ENCODE measurements at regions not wholly inside any gene's neighbourhood (a gene's known extent, or its start where the extent isn't known, plus 50 kb on each side); places are given as distances from the start of the nearest gene placed in this dataset.

DNA sequence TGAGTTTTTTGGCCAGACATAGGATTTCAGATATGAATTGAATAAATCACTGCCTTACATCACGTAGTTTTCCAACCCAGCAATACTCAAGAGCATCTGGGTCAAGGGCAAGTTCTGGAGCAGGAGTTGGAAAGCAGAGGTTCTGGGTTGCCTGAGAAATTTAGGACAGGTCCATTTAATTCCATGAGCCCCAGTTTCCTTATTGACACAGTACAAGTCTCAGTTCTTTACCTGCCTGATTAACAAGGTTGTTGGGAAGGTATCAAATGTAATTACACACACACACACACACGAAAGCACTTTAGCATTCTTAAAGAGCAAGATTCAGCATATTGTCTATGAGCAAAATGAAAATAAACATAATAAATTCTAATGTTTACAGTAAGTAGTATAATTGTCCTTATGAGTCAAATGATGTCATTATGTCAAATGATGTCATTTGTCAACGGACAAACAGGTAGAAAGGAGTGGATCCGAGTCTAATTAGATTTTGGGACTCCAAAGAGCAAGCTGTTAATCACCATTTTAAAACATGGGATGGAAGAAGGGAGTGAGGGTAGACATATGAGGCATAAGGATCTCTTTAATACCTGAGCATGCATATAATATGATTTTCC is 268.4 kb upstream of the ARGLU1 start:
- no peak for DNase-seq

DNA sequence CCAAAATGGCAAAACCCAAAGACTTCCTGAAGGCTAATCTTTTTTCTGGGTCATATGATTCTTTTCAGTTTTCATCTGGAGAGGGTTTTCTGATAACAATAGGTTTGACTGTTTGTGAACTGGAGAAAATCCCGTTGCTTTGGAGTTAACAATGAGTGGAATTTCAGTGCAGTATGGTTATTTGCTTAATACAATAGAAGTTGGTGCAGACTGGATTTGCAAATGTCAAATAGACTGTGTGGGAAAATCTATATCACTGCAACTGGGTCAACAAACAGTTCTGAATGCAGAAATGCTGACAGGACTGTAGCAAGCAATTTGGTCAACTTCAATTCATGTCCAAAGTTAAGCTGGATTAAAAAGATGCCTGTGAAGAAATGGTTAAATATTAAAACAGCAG is 267.5 kb upstream of the ARGLU1 start:
- no peak for DNase-seq

DNA sequence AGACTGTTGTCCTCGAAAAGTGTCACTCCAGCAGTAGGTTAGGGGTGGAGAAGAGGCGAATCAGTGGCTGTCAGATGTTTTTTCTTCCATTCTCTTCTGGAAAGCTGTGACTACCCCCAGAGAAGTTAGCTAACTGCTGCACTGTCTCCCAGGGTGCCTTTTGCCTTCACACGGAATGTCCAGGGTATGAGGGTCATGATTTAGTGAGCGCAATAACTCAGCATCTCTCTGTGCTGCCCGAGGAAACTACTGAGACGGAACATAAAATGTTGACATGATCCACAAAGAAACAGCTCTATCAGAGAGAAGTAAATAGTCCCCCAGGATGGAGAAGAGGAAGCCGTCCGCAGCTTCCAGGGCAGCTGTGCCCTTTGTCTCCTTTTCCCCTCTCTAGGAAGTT is 254.0 kb upstream of the ARGLU1 start:
- no peak for DNase-seq

DNA sequence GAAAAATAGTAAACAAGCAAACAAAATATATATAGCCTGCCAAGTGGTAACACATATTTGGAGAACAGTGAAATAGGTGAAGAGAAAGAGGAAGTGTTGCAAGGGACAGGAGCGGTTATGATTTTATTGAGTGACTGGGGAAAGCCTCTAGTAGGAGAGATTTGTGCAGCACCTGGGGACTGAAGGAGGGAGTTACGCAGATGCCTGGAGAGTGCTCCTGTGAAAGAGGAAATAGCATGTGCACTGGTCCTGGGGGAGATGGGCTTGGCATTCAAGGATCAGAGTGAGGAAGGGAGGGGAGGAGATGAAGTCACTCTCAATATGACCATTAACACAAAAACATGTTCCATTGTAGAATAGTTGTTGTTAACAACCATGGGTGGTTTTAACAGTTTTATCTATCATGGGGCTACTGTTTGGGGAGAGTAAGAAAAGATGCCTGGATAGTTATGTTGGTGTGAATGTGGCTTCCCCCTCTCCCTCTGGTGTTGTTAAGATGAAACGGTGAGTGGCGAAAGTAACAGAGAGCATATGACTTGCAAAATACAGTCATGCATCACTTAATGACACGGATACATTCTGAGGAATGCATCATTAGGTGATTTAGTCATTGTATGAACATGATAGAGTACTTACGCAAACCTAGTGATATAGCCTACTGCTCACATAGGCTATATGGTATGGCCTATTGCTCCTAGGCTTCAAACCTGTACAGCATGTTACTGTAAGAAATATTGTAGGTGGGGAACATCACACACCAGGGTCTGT is 251.7 kb upstream of the ARGLU1 start:
- DNase-seq, result no peak

DNA sequence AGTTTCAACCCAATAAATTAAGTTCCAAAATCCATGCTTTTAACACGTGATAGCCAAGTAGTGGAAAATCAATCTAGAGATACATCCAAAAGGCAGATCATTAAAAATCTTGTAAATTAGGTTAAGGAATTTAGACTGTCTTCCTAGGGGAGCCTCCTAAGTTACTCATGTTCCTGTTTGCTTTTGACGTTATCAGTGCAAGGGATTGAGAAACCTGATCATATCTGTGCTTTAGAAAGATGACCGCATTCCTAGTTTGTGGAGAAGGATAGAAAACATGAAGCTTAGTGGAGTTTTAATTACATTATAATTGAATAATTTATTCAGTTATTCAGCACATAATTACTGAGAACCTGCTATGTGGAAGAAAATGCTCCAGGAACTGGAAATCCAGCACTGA is 251.0 kb upstream of the ARGLU1 start:
- DNase-seq, result no peak

DNA sequence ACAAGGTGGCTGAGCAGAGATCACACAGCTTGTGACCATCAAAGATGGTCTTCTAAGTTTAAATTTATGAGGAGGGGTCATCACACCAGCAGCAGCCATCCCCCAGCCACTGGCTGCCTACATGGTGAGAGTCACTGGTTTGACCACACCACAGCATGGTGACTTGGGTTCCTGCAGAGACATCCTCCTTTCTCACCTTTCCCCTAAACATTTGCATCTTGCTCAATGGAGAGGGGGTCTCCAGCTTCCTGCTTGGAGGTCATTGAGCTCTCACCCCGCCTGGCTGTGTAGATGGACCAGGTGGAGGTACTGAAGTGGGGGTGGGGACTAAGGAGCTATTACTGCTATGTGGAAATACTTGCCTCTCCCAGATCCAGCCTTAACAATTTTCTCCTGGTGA is 247.6 kb upstream of the ARGLU1 start:
- no peak for DNase-seq

DNA sequence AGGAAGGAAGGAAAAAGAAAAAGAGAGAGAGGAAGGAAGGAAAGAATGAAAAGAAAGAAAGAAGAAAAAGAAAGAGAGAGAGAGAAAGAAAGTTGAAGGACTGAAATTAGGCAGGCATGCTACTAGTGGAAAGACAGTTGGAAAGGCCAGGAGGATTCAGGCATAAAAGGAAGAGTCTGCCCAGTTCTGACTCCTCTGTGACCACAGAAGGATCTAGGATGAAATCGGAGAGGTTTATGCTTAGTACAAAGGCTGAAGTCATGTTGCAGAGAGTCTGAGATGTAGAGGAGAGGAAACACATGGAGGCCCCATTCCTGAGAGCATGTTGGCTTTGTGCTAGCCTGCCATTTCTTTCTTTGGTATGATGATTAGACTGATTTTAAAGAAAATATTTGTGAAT is 246.5 kb upstream of the ARGLU1 start:
- no peak for DNase-seq

DNA sequence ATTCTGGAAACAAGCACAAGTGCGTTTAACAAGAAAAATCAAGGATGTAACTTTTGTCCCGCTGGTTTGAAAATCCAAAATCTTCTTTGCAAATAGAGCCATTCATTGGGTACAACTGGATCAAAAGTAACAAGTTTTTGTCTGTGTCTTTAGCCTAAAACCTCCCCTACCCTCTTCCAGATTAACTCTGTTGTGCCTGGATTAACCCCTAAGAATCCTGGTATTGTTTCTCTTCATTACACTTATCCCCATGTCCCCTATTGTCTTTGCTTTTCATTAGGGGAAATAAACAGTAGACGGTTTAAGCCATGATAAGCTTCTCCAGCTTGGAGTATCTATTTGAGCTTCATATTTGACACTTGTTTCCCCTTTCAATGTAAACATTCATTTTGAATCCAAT is 242.1 kb upstream of the ARGLU1 start:
- DNase-seq, result no peak

DNA sequence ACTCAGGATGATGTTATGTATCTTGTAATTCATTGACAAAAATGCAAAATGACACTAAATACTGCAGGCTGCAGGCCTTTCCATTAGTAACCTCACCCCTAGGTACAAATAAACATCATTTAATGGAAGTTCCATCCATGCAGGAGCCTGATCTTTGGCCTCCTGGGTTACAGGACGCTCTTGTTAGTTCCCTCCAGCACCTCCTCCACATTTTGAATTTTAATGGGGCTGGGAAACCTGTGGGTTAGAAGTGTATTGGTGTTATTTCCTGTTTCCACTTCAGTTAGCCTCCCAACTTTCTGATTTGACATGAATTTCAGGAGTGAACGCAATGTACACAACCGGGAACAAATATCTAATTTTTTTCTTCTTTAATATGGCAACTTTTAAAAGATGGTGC is 237.1 kb upstream of the ARGLU1 start:
- DNase-seq, result no peak

DNA sequence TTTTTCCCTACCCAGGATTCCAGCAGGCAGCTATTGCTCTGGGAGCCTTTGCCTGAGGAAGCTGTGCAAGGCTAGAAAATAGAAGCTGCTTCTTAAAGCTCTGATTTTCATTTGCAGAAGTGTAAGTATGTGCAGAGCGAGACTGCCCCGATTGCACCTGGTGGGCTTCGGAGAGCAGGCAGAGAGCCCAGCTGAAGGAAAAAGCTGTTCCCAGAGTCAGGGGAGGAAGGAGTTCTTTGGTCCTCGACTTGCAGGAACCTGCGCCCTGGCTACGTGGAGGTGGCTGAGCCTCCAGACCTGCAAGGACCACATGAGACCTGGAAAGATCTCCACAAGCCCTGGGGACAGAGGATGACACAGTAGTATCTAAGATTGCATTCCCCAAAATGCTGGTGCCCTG is 235.0 kb upstream of the ARGLU1 start:
- no peak for DNase-seq

DNA sequence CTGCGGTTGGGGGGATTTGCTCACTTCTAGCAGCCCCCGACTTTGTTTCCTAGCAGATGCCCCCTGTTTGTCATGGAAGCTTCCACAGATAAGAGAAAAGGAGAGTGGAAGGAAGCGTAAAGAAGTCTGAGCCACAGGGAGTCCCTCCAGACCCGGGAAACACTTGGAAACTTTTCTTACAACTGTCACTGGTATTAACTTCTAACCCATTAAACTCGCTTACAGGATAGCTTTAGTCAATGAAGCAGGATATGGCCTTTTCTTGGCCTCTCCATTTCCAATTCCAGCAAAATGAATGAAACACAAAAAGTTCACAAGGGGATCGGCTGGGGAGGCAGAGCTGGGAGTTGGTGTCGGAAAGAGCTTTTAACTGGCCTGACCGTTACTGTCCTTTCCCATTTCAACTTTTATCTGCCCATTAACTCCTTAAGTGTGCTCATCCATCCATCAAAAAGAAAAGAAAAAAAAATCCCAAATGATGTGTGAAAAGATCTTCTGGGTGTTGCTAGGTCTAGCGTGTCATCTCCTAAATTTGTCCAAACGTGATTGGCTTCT is 231.9 kb upstream of the ARGLU1 start:
- no peak for DNase-seq

DNA sequence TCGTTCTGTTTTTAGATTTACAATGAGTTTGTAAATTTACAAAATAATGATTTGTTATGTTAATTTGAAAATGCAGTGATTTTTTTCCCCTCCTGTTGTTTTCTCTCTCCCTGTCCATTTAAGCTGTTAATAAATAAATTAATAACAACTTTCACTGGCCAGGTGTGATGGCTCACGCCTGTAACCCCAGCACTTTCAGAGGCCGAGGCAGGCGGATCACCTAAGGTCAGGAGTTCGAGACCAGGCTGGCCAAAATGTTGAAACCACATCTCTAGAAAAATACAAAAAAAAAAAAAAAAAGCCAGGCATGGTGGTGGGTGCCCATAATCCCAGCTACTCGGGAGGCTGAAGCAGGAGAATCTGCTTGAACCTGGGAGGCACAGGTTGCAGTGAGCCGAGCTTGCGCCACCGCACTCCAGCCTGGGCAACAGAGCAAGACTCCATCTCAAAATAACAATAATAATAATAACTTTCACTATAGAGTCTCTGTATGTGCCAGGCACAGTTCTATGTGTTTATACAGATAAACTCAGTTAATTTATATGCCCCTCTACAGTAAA is 229.2 kb upstream of the ARGLU1 start:
- no peak for DNase-seq

DNA sequence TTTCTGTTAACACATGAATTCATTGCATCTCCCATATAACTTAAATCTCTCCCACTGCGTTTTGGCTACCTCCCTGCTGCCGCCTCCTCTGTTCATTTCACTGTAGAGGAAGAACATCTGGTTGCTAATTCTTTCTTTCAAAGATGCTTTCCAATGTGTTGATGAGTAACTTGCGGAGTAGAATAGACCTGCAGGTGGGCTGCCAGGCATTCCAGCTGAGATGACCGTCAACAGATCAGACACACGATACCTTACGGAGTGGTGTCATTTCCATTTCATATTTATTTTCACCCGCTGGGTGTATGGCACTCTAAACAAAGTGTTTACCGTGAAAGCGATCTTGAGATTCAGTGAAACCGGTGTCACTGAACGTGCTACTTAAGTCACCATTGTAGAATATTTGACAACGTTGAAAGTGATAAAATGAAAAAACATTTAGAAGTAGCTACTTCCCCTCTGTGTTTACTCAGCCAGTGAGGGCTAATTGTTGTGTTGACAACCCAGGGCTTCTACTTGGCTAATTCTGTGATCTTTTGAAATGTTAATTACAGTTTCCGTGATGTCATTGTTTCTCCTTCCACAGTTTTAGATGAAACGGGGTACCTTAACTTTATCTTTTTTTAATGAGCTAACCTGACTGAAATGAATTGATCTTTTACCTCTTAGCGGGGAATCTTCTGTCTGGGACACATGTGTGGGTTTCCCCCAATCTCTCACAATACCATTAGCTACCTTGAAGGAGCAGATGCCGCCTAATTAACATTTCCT is 228.5 kb upstream of the ARGLU1 start:
- DNase-seq, result no peak

DNA sequence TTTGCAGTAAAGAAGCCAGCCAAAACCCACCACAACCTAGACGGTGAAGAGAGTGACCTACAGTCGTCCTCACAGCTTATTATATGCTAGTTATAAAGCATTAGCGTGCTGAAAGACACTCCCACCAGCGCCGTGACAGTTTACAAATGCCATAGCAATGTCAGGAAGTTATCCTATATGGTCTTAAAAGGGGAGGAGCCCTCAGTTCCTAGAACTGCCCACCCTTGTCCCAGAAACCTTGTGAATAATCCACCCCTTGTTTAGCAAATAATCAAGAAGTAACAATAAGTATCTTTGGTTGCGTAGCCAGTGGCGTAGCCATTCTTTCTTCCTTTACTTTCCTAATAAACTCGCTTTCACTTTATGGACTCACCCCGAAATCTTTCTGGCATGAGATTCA is 227.9 kb upstream of the ARGLU1 start:
- no peak for DNase-seq

DNA sequence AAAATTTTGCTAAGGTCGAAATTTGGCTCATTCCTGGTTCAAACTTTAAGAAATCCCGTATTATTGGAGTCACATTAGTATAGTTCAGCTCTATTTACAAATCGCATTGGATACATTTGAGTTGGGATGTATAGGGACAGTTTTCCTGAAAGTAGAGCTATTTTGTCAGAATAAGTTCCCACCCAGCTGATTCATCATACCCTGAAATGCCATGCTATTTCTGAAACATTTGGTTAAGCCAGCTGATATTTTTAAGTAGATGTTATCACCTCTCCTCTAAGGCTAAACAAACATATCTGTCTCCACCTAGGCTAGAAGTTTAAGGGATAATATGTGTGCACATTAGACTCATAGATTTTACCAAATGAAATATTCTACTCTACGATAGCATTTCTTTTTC is 226.2 kb upstream of the ARGLU1 start:
- DNase-seq, result no peak

DNA sequence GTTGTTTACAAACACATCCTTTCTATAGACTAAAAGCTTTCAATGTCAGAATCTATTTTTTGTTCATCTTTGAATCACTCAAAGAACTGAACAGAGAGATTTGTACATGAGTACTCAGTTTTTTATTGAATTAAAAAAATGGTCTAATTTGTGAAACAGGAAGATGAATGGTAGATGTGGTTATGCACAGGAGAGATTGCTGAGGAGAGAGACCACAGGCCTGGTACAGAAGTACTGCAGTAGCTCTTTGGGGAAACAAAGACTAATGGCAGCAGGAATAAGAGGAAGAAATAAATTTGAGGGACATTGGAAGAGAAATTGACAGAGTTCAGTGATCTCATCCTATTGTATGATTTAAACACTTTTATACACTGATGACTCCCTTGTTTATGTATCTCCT is 222.0 kb upstream of the ARGLU1 start:
- no peak for DNase-seq

DNA sequence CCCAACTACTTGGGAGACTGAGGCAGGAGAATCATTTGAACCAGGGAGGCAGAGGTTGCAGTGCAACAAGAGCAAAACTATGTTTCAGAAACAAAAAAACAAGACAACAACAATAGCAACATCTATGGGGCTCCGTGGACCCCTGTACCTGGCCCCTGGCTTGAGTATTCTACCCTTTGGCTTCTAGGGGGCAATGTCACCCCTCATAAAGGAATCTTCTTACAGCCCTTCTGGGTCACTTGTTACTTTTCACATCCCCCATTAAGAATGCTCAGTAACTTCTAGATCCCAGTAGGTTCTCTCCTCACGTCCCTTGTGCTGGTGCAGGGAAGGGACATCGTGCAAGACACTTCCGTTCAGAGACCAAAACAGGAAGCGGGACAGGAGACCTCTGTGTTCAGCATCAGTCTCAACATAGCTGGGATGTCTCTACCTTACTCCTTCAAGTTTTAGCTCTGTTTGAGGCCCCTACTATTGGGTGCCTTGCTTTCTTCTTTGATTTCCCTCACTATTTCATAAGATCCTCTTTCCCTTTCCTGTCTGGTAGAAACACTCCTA is 218.1 kb upstream of the ARGLU1 start:
- DNase-seq, result no peak

DNA sequence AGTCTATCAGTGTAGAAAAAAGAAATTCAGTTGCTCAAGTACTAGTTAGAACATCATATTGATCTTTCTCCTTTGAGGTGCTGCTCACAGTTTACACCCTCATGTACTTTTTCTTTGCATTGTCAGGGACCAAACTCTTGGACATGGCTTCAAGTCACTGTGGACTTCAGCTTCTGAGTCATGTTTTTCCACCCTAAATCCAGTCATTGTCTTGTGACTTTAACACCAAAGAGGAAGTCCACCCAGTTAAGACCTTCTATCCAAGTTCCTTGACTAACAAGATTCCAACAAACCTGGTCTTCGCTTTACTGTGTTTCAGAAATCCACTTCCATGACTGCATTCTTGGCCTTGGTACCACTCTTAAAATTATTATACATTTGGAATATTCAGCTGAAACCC is 206.7 kb upstream of the ARGLU1 start:
- no peak for DNase-seq

DNA sequence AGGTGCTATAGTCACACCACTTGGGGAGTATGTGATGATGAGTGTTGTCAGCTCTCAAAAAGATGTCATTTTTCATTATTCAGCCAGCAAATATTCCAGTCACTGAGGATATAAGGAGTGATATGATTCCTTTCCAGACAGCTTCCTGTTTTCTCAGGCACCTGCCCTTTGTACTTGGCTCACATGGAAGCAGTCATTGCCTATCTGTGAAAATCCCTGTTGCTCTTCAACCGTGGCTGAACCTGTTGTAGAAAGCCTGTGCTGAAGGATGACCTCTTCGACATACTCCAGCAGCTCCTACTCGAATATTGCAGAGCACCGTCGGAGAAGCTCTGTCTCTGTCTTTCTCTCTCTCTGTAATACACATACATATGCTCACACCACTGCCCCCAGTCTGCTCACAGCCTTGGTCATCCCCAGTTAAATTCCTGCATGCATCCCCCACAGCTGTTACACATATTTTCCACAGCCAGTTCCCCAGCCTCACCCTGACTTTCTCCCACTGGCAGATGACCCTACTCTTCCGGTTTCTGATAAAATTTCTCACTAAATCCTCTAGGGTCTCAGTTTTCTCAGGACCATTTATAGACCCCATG is 204.2 kb upstream of the ARGLU1 start:
- no peak for DNase-seq

DNA sequence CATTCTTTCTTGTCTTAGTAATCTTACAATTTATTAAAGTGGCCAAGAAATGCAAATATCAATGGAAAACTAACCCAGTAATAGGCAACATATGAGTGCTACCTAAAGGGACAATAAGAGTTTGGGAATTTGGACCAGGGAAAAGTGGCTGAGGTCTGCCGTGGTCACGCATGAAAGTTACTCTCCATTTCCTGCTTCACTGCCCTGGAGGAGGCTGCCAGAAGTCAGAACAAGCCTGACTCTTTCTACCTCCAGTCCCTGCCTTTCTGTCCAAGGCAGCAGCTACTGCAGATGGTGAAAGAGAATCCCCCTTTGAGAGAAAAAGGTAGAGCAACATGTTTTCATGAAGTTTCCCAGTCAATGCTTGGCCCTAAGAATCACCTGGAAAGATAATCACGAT is 201.1 kb upstream of the ARGLU1 start:
- no peak for DNase-seq

DNA sequence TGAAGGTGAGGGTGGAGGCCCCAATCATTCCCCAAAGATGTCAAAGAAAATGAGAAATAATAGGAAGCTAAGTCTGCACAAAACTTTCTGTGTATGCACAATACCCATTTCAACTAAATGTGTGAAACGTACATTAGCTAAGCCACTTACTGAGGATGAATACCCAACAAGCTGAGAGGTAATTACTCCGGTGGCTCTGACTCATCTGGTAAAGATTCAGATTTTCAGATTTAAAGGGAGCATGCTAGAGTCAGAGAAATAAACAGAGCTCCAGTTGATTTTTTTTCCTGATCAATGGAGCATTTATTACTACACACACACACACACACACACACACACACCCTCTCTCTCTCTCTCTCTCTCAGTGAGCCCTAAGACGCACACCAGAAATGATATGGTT is 194.8 kb upstream of the ARGLU1 start:
- no peak for DNase-seq

DNA sequence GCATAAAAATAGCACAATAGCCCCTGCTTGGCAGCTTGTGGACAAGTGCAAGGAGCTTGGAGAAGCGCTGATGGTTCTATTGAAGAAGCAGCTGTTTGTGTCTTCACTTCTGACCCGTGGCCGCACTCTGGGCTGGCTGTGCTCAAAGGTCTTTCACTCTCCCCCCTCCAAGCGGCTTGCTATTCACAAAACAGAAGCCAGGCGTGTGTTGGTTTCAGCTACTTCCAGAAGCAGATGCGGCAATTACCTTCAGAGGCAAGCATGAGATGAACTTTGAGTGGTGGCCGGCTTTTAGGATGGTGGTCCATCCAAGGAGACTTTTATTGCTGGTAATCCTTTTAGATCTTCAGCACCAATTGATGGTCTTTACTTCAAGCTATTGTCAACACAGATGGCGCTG is 188.5 kb upstream of the ARGLU1 start:
- DNase-seq, result no peak

DNA sequence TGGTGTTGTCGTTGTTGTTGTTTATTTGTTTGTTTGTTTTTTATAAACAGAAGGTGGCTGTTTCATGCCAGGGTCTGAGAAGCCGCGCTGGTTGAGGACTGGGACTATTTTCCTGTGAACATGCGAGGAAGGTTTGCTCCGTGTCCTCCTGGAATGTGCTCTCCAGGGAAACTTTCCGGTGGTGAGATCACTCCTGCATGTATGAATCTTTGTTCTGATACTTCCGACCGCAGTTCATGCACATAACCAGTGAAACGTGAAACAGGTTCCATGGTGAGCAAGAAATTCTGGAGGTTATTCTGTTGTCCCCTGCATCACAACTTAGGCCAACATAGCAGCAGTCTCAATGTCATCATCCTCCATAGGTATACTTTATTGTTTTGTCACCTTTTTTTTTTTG is 187.6 kb upstream of the ARGLU1 start:
- no peak for DNase-seq
